Choroid plexus epithelial cell (primary cell): ENCODE measurements at regions not wholly inside any gene's neighbourhood (a gene's known extent, or its start where the extent isn't known, plus 50 kb on each side); places are given as distances from the start of the nearest gene placed in this dataset.
"Not testable (repeated sequence)": the region's sequence is repeated elsewhere in the genome, so short reads cannot be mapped to it uniquely, and the experiment has no call there.

Experiments used
- DNase-seq: peaks from one replicate; pipeline ENCODE4 v3.0.0-alpha.2; 2010; ENCODE audit warnings: low read depth
- H3K4me3 ChIP-seq: 2 replicates; pipeline ENCODE4 v1.5.1; 2011; ENCODE audit warnings: low read depth, mild to moderate bottlenecking, control low read depth, low read length, moderate library complexity
- TF ChIP-seq, protein P1 (sequence below): conservative IDR thresholded peaks from 2 replicates; pipeline ENCODE4 v1.5.1; 2011; ENCODE audit warnings: low read depth, mild to moderate bottlenecking, control low read depth, inconsistent platforms, low read length, moderate library complexity

DNA sequence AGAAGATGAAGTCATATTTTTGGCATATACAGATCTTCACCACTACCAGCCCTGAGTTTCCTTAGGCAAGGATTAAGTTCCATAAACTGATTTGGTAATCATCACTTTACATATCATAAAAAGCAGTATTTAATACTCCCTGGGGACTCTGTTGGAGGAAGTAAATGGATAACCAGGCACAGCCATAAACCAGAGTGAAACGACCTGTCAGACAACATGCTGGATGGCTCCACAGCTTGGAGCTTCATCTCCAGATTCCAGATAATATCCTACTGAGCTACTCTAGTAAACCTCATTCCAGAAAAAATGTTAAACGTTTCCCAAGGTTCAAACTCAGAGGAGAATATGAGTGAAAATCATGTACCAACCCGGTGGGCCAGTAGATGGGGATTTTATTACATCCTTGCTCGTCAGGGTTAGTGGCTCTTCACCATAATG is 109.2 kb downstream of the BASP1 start:
- DNase-seq: no peak
- H3K4me3 ChIP-seq: no peak overlapping the region
- TF ChIP-seq, protein P1, sequence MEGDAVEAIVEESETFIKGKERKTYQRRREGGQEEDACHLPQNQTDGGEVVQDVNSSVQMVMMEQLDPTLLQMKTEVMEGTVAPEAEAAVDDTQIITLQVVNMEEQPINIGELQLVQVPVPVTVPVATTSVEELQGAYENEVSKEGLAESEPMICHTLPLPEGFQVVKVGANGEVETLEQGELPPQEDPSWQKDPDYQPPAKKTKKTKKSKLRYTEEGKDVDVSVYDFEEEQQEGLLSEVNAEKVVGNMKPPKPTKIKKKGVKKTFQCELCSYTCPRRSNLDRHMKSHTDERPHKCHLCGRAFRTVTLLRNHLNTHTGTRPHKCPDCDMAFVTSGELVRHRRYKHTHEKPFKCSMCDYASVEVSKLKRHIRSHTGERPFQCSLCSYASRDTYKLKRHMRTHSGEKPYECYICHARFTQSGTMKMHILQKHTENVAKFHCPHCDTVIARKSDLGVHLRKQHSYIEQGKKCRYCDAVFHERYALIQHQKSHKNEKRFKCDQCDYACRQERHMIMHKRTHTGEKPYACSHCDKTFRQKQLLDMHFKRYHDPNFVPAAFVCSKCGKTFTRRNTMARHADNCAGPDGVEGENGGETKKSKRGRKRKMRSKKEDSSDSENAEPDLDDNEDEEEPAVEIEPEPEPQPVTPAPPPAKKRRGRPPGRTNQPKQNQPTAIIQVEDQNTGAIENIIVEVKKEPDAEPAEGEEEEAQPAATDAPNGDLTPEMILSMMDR: no peak

DNA sequence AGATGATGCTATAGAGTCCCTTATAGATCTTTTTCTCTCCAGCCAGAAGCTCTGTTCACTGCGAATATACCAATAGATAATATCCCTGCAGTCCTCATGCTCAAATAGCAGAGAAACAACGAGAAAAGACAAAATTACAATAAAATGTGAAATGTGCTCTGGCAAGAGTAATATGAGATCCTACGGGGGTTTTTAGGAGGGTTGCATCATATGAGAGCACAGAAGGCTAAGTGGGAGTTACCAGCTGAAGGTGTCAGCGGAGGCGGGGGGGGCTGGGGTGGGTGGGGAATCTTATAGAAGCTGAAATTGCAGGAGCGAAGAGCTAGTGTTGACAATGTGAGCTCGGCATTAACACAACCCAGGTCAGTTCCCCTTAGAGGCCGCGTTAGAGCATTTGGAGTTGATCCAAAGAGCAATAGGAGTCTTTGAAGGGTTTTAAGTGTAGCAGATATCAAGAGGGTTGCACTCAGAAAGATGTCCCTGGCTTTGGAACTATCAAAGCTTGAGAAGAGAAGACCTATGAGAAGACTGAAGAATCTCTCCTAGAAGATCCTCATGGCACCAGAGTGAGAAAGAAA is 109.7 kb downstream of the BASP1 start:
- no peak overlapping the region for H3K4me3 ChIP-seq
- TF ChIP-seq, protein P1: no peak
- peak; percentile 43 for DNase-seq

DNA sequence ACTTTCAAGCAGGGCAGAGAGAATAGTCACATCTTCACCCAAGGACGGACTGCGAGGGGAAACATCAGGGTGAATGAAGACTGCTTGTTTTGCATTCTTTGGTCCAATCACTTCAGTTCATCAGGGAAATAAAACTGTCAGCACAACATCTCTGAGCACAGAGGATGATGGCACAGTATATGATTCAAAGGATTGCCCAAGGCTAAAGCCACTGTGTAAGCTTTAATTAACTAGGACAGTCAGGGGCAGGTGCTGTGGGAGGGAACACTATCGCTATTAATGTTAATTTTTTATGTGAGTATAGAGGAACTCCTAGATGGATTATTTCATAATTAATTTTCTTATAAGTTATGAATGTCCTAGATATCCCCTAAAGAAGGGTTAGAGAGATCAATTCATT is 112.1 kb downstream of the BASP1 start:
- DNase-seq: no peak
- TF ChIP-seq, protein P1: no peak
- no peak overlapping the region for H3K4me3 ChIP-seq

DNA sequence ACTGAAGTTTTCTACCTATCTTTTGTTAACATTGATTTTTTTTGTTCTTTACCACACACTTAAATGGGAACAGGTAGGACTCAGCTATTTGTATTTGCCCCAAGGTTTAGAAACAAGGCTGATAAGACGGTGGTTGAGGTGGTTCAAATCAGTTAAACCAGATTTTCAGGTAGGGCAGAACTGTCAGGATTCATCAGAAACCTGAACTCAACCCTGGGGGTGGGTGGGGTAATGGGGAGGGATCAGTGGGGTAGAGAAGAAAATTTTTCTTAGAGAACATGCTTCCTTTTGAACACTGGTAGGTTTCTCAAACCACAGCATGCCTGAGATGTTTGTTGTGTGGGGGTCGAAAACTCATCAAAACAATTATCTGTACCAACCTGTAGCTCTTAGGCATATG is 113.0 kb downstream of the BASP1 start:
- DNase-seq: no peak
- TF ChIP-seq, protein P1: no peak
- H3K4me3 ChIP-seq: no peak overlapping the region

DNA sequence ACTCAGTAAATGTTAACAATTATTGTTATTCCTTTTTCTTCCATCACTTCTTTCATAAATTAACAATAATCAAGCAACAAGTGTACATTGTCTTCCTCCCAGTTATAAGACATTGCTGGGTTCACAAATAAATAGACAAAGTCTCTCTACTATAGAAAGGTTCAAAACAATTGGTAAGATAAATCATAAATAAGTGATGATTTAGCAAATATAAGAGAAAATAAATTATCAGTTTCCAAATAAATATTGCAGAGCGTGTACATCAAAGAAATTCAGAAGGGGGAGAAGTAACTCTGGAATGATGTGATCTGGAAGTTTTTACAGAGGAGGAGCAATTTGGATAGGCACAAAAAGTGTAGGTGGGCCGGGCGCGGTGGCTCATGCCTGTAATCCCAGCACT is 114.2 kb downstream of the BASP1 start:
- DNase-seq: no peak
- TF ChIP-seq, protein P1: no peak
- no peak overlapping the region for H3K4me3 ChIP-seq

DNA sequence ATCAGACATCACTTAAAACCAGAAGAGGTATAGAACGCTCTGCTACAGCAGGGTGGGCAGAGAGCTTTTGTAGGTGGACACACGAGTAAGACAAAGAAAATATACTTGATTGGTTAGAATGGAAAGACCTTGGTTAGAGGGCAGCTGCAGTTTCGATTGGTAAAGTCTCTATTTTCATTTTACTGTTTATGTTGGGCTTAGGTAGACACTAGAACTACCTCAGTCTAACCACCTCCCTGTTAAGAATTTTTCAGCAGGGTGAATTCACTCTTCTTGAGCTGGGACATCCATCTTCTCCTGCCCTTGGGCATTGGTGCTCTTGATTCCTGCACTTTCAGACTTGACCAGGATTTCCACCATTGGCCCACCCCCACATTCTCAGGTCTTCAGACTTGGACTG is 116.3 kb downstream of the BASP1 start:
- no peak for DNase-seq
- no peak overlapping the region for H3K4me3 ChIP-seq
- TF ChIP-seq, protein P1: no peak

DNA sequence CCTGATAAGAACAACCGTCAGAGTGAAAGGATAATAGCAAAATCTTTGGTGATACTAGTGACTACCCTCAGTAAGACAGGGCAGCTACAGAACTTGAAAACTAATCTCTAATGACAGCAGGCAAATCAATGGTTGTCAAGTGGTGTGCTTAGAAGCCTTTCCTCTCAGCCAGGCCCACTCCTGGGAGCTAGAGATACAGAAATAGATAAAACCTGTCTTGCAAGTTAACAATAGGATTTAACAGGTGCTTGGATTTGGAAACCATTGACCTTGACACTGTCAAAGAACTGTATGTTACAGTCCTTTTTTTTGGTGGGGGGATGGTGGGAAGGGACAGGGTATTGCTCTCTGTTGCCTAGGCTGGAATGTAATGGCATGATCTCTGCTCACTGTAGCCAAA is 118.6 kb downstream of the BASP1 start:
- H3K4me3 ChIP-seq: no peak overlapping the region
- DNase-seq: no peak
- TF ChIP-seq, protein P1: no peak

DNA sequence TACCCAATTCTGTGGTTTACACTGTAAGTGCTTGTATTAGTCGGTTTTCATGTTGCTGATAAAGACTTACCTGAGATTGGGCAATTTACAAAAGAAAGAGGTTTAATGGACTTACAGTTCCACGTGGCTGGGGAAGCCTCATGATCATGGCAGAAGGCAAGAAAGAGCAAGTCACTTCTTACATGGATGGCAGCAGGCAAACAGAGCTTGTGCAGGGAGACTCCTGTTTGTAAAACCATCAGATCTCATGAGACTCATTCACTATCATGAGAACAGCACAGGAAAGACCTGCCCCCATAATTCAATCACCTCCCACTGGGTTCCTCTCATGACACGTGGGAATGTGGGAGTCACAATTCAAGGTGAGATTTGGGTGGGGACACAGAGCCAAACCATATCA is 119.3 kb downstream of the BASP1 start:
- DNase-seq, H3K4me3 ChIP-seq: not testable (repeated sequence)
